A172 (cell line): ENCODE measurements at regions not wholly inside any gene's neighbourhood (a gene's known extent, or its start where the extent isn't known, plus 50 kb on each side); places are given as distances from the start of the nearest gene placed in this dataset.

Source experiments
- DNase-seq: peaks from one replicate; pipeline ENCODE4 v3.0.0-alpha.2; 2015; ENCODE audit warnings: low spot score

GRCh38 chr7:106808967-106809635 is 56.0 kb upstream of the PIK3CG start:
- DNase-seq, result no peak

DNA sequence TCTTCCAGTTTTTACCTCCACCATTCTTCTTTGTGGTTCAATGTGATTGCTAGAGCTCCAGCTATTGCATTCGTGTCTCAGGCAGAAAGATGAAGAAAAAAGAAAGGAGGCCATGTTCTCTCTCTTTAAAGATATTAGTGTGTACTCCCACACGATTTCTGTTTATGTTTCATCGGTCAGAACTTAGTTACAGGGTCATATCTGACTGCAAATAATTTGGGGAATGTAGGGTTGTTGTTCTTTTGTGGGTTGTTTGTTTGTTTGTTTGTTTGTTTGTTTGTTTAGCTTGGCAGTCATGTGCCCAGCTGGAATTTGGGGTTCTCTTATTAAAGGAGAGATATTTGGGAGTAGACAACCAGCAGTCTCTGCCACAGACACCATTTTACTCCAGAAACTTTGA is 53.6 kb upstream of the PIK3CG start:
- DNase-seq, result no peak

DNA sequence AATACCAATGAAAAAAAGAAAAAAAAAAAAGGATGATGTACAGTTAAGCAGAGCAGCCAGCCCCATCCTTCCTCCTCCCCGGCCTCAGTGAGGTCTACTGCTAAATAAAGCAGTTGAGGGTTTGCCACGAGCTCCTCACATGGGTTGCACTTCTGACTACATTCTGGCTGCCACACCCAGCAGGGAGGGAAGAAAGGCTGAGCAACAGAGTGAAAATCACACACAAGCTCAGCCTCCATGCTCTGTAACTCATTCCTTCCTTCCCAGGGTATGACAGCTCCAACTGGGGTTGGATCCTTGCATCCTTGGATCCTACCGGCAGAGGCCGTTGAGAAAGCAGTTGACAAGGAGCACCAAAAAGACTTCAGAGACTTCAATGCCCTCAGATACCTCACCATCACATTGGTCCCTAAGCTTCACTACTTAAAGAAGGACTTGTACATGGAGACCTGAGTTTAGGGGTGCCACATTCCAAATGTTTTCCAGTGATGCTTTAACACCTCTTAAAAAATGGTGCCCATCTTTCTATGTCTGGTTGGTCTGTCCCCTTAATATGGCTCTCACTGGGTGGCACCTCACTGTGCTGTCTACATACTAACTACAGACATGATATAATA is 52.9 kb upstream of the PIK3CG start:
- DNase-seq, result no peak

- peak; percentile 32 for DNase-seq
These were observed 51.3 kb upstream of the PIK3CG start for GRCh38 chr7:106813705-106814305.

GRCh38 chr7:106814887-106815286 is 50.2 kb upstream of the PIK3CG start:
- no peak for DNase-seq
